Chondrocyte (in vitro differentiated cells): ENCODE measurements at regions not wholly inside any gene's neighbourhood (a gene's known extent, or its start where the extent isn't known, plus 50 kb on each side); places are given as distances from the start of the nearest gene placed in this dataset.

Experiments used
- DNase-seq: peaks from one replicate; pipeline ENCODE4 v3.0.0; 2021; ENCODE audit warnings: mixed read lengths, low spot score
- H3K27ac Mint-ChIP-seq: one replicate; pipeline ENCODE4 v1.8.0; 2021; ENCODE audit warnings: mild to moderate bottlenecking, moderate library complexity, mixed read lengths; ENCODE audit not compliant: unreplicated experiment
- H3K27me3 Mint-ChIP-seq: 2 replicates; pipeline ENCODE4 v1.8.0; 2021; ENCODE audit warnings: low read depth, mixed read lengths
- H3K36me3 Mint-ChIP-seq: 2 replicates; pipeline ENCODE4 v1.8.0; 2021; ENCODE audit warnings: low read depth, mixed read lengths
- H3K4me1 Mint-ChIP-seq: 2 replicates; pipeline ENCODE4 v1.8.0; 2021; ENCODE audit warnings: low read depth, mild to moderate bottlenecking, mixed read lengths
- H3K4me3 Mint-ChIP-seq: one replicate; pipeline ENCODE4 v1.8.0; 2021; ENCODE audit warnings: mild to moderate bottlenecking, moderate library complexity, mixed read lengths; ENCODE audit not compliant: unreplicated experiment
- H3K9me3 Mint-ChIP-seq: 2 replicates; pipeline ENCODE4 v1.8.0; 2021; ENCODE audit warnings: low read depth, mixed read lengths
- TF ChIP-seq, protein P1 (sequence below): fragments of 200-600 bp; sonication (generic); IDR thresholded peaks from 2 replicates; pipeline ENCODE4 v1.5.0; 2021; ENCODE audit warnings: antibody characterized with exemption, mild to moderate bottlenecking, moderate library complexity

DNA sequence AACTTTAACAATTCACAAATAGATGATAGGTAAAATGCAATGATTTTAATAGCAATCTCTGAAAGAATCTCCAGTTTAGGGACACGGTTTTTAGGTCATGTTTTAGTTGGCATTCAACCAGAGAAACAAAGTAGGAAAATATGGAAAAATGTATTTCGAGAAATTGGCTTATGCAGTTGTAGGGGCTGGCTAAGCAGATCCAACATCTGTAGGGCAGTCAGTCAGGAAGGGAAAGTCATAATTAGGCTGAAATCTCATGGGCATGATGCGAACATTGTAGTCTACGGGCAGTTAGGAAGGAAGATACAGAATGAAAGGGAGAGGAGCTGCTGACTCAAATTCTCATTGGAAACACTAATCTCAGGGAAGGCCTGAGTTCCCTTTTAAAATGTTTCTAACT, 1276.0 kb upstream of the ADGRL4 start:
- no peaks in the 10 kb centered on the region for H3K36me3 Mint-ChIP-seq
- H3K4me1 Mint-ChIP-seq, result no peaks in the 10 kb centered on the region
- H3K9me3 Mint-ChIP-seq, result peaks cover 4% of the 10 kb centered on the region
- no peak for DNase-seq
- TF ChIP-seq, protein P1, sequence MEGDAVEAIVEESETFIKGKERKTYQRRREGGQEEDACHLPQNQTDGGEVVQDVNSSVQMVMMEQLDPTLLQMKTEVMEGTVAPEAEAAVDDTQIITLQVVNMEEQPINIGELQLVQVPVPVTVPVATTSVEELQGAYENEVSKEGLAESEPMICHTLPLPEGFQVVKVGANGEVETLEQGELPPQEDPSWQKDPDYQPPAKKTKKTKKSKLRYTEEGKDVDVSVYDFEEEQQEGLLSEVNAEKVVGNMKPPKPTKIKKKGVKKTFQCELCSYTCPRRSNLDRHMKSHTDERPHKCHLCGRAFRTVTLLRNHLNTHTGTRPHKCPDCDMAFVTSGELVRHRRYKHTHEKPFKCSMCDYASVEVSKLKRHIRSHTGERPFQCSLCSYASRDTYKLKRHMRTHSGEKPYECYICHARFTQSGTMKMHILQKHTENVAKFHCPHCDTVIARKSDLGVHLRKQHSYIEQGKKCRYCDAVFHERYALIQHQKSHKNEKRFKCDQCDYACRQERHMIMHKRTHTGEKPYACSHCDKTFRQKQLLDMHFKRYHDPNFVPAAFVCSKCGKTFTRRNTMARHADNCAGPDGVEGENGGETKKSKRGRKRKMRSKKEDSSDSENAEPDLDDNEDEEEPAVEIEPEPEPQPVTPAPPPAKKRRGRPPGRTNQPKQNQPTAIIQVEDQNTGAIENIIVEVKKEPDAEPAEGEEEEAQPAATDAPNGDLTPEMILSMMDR, result no peak
- no peak overlapping the region for H3K4me3 Mint-ChIP-seq
- H3K27ac Mint-ChIP-seq, result no peak overlapping the region
- no peaks in the 10 kb centered on the region for H3K27me3 Mint-ChIP-seq

DNA sequence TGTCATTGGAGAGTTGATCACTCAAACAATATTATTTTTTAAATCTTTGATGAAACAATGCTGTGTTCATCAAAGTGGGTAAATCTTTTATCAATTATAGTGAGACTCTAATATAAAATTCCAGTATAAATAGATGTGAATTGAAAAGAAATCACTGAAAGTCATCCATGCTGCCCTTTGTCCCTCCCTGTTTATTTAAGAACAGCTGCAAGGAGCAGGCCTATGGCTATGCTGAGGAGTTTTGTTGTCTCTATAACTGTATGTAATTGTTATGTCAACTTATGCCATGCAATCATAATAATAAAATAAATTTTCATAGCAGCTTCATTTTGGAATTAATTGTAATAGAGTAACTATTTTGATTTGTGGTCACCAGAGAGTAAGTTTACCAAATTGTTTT, 1272.4 kb upstream of the ADGRL4 start:
- DNase-seq, result no peak
- no peak overlapping the region for H3K4me3 Mint-ChIP-seq
- H3K27ac Mint-ChIP-seq, result no peak overlapping the region
- no peaks in the 10 kb centered on the region for H3K36me3 Mint-ChIP-seq
- no peaks in the 10 kb centered on the region for H3K4me1 Mint-ChIP-seq
- TF ChIP-seq, protein P1, result no peak
- H3K27me3 Mint-ChIP-seq, result no peaks in the 10 kb centered on the region
- H3K9me3 Mint-ChIP-seq, result peaks cover 4% of the 10 kb centered on the region

DNA sequence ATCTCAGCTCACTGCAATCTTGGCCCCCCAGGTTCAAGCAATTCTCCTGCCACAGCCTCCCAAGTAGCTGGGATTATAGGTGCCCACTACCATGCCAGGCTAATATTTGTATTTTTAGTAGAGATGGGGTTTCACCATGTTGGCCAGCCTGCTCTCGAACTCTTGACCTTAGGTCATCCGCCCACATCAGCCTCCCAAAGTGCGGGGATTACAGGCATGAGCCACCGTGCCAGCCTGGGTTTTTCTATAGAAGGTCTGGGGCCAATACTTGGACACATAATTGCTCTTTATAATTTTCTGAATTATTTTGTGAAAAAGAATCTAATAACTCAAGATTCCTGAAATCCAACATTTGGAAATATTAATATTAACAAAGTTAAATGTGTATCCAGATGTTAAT, 1267.7 kb upstream of the ADGRL4 start:
- no peak for DNase-seq
- no peak overlapping the region for H3K27ac Mint-ChIP-seq
- TF ChIP-seq, protein P1, result no peak
- H3K4me1 Mint-ChIP-seq, result no peaks in the 10 kb centered on the region
- H3K27me3 Mint-ChIP-seq, result no peaks in the 10 kb centered on the region
- H3K36me3 Mint-ChIP-seq, result no peaks in the 10 kb centered on the region
- no peaks in the 10 kb centered on the region for H3K9me3 Mint-ChIP-seq
- H3K4me3 Mint-ChIP-seq, result no peak overlapping the region

DNA sequence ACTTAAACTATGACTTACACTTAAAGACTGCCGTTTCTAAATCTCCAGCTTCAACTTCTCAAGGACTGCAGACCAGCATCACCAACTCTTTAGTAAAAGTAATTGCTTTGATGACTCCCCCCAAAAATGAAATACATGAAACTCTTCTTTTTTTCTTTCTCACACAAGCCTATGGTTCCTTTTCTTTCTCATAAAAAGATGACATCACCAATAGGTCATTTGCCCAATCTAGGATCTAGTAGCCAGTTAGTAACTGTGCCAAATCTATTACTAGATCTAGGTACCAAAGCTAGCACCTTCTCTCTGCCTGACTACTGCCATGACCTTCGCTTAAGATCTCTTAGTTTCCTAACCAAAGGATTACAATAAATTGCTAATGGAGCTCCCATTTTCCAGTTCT, 1266.0 kb upstream of the ADGRL4 start:
- Mint-ChIP-seq H3K9me3 (no peaks in the 10 kb centered on the region), H3K36me3 (no peaks in the 10 kb centered on the region), H3K4me1 (no peaks in the 10 kb centered on the region), H3K4me3 (no peak overlapping the region), H3K27me3 (no peaks in the 10 kb centered on the region), H3K27ac (no peak overlapping the region)
- TF ChIP-seq, protein P1, result no peak
- DNase-seq, result no peak

DNA sequence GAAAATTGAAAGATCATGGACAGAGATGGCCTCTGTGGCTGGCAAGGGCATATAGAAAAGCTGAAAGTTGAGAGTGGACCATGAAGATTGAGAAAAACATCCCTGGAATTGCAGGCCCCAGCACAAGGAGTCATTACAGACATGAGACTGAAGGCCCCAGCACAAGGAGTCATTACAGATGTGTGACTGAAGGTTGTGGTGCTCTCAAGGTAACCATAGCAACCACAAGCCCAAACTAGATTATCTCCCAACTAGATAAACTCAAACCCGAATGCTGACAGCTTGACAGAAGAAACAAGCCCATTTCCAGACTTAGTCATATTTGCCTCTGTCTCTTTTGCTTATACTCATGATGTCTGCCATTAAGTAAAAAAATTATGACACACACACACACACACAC, 1252.1 kb upstream of the ADGRL4 start:
- TF ChIP-seq, protein P1, result no peak
- Mint-ChIP-seq H3K9me3 (peaks cover 25% of the 10 kb centered on the region), H3K36me3 (peaks cover 8% of the 10 kb centered on the region), H3K4me3 (no peak overlapping the region), H3K27me3 (no peaks in the 10 kb centered on the region), H3K27ac (no peak overlapping the region), H3K4me1 (no peaks in the 10 kb centered on the region)
- no peak for DNase-seq
